ENCODE measurements at regions not wholly inside any gene's neighbourhood (a gene's known extent, or its start where the extent isn't known, plus 50 kb on each side); places are given as distances from the start of the nearest gene placed in this dataset.

DNA sequence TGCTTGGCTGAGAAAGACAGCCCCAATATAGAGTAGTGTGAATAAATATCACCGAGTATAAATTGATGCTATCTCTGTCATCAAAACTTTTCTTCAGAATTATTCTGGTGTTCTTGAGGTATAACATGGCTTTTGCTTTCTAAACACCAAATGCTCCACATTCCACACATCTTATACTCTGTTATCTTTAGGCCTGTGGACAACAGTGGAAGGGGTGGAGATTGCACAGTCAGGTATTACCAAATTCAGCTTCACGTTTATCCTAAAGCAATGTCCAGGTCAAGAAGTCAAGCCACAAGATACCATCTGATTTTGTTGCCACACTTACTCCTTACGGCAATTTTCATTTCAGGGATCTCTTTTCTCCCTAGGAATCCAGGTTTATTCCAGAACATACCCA is 394.8 kb downstream of the SI start:
- TF ChIP-seq, protein P1, sequence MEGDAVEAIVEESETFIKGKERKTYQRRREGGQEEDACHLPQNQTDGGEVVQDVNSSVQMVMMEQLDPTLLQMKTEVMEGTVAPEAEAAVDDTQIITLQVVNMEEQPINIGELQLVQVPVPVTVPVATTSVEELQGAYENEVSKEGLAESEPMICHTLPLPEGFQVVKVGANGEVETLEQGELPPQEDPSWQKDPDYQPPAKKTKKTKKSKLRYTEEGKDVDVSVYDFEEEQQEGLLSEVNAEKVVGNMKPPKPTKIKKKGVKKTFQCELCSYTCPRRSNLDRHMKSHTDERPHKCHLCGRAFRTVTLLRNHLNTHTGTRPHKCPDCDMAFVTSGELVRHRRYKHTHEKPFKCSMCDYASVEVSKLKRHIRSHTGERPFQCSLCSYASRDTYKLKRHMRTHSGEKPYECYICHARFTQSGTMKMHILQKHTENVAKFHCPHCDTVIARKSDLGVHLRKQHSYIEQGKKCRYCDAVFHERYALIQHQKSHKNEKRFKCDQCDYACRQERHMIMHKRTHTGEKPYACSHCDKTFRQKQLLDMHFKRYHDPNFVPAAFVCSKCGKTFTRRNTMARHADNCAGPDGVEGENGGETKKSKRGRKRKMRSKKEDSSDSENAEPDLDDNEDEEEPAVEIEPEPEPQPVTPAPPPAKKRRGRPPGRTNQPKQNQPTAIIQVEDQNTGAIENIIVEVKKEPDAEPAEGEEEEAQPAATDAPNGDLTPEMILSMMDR (IDR thresholded peaks at IDR 0.05; ENCODE audit: borderline replicate concordance, control extremely low read depth, extremely low read depth, insufficient read depth, missing control alignments) = no peak
- in situ Hi-C loops (cut with MboI; ENCODE audit: low sequenced_read_pairs, unreplicated experiment) = no loop called here
- DNase-seq (ENCODE audit: low spot score) = no peak

DNA sequence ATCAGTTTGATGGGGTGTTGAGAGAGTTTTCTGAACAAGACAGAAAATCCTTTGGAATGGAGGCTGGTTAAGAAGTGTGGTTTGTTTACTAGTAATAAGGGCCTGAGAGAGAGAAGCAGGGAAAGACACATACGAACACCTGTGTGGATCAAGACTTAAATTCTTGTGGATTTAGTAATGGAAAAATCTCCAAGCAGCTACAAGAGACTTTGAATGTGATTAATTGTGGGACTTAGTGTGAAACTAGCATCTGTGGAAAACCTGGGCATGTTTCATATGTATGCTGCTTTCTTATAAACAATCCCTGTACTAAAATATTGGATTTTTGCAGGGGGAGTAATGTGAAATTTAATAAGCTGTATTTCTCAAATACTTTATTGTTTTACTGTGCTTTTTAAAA is 399.1 kb downstream of the SI start:
- no peak for DNase-seq (ENCODE audit: low spot score)
- in situ Hi-C loops (cut with MboI; ENCODE audit: low sequenced_read_pairs, unreplicated experiment) = no loop called here
- TF ChIP-seq, protein P1 (IDR thresholded peaks at IDR 0.05; ENCODE audit: borderline replicate concordance, control extremely low read depth, extremely low read depth, insufficient read depth, missing control alignments) = no peak

DNA sequence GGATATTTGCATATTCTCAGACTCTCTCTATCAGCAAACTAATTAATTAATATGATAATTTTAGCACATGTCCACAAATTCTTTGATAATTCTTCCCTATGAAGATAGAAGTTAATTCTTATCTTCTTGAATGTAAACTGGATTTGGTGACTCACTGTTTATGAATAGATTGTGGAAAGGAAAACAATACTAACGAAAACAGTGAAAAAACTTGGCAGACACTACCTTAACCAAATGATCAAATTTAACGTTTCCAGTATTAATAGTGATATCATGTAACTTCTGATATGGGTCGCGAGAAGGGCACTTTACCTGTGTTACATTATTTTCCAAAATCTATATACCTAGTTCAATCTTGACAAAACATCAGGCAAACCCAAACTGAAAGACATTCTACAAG is 401.0 kb downstream of the SI start:
- in situ Hi-C loops (cut with MboI; ENCODE audit: low sequenced_read_pairs, unreplicated experiment) = no loop called here
- no peak for DNase-seq (ENCODE audit: low spot score)
- TF ChIP-seq, protein P1 (IDR thresholded peaks at IDR 0.05; ENCODE audit: borderline replicate concordance, control extremely low read depth, extremely low read depth, insufficient read depth, missing control alignments) = no peak

DNA sequence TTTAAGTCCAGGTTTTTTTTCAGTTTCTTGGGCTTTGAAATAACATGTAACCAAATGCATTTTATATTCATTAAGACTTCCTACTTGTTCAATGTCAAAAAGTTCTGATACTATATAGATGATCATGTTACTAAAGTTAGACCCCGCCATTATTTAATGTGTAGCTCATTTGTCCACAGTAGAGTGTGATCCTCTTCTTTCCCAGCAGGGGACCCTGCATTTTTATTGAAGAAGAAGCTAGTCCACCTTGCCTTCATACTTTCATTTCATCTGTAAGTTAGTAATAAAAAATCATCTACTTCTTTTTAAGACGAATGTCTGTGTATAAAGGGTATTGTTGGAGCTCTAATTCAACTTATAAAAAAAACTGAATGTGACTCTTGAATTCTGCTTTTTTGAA is 404.6 kb downstream of the SI start:
- no peak for DNase-seq (ENCODE audit: low spot score)
- in situ Hi-C loops (cut with MboI; ENCODE audit: low sequenced_read_pairs, unreplicated experiment) = no loop called here
- TF ChIP-seq, protein P1 (IDR thresholded peaks at IDR 0.05; ENCODE audit: borderline replicate concordance, control extremely low read depth, extremely low read depth, insufficient read depth, missing control alignments) = no peak

DNA sequence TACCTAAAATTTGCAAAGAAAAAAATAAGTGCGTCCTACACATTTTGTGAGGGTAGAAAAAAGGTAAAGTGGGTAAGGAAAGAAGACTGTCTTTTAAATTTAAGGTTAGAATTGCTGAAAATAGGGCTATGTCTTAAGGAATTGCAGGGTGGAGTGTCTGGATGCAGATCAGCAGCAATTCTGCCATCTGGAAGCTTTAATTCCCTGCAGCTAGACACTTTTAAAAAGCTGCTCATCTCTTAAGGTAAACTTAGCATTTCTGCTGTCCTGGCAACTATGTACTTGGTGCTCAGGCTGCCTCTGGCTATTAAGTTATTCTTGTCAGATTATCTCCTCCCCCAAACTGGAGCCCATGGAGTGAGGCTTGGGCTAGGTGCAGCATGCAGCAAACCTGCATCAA is 420.2 kb downstream of the SI start:
- no peak for DNase-seq (ENCODE audit: low spot score)
- in situ Hi-C loops (cut with MboI; ENCODE audit: low sequenced_read_pairs, unreplicated experiment) = no loop called here
- TF ChIP-seq, protein P1 (IDR thresholded peaks at IDR 0.05; ENCODE audit: borderline replicate concordance, control extremely low read depth, extremely low read depth, insufficient read depth, missing control alignments) = no peak

DNA sequence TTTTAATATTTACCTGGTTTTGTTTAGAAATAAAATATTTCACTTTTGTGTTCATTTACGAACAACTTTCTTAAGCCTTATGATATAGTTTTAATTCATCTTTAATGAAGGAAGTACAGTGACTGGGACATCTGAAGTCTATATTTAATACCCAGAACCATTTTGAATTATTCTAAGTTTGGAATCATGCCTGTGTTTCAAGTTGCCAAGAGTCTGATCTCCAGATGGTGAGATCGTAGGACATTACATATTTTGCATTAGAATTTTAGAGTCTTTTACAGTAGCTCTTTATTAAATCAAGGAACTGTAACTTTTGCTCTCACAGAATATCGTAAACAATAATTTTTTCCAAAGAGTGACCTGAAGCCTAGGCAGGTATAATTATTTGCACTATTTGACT is 420.7 kb downstream of the SI start:
- DNase-seq (ENCODE audit: low spot score) = no peak

More for the DNA sequence above, 420.7 kb downstream of the SI start:
- in situ Hi-C loops (cut with MboI; ENCODE audit: low sequenced_read_pairs, unreplicated experiment) = no loop called here
- TF ChIP-seq, protein P1 (IDR thresholded peaks at IDR 0.05; ENCODE audit: borderline replicate concordance, control extremely low read depth, extremely low read depth, insufficient read depth, missing control alignments) = no peak
